HG03175 (cell line): ENCODE measurements at regions not wholly inside any gene's neighbourhood (a gene's known extent, or its start where the extent isn't known, plus 50 kb on each side); places are given as distances from the start of the nearest gene placed in this dataset.
"Not testable (repeated sequence)": the region's sequence is repeated elsewhere in the genome, so short reads cannot be mapped to it uniquely, and the experiment has no call there.

ENCODE experiments used
- ATAC-seq: cut with Tn5 transposase; IDR thresholded peaks from one replicate; pipeline ENCODE4 v1.9.1; 2021; ENCODE audit warnings: mild to moderate bottlenecking, moderate library complexity; ENCODE audit not compliant: unreplicated experiment

DNA sequence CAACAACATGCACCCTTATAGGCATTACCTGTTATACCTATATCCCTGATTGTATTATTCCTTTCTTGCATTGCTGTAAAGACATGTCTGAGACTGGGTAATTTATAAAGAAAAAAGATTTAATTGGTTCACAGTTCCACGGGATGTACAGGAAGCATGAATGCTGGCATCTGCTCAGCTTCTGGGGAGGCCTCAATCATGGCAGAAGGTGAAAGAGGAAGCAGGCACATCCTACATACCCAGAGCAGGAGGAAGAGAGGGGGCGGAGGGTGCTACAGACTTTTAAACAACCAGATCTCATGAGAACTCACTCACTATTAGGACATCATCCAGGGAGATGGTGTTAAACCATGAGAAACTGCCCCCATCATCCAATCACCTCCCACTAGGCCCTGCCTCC lies 191.7 kb upstream of the SPHKAP start:
- ATAC-seq: no peak

DNA sequence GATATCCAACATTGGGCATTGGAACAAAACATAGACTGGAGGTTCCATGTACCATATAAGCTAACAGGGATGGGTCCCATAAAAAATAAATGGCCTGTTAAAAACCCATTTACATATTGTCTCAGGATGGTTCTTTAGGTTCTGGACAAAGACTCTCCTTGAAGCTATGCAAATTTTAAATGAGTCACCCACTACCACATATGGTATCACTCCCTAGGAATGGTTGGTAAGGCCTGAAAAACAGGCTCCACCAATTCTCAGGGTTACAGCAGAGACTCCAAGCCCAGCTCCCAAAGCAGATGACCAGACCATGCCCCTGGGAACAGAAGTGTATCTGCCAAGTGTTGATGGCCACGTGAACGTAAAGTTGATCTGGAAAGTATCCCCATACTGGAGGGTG lies 190.7 kb upstream of the SPHKAP start:
- no peak for ATAC-seq

DNA sequence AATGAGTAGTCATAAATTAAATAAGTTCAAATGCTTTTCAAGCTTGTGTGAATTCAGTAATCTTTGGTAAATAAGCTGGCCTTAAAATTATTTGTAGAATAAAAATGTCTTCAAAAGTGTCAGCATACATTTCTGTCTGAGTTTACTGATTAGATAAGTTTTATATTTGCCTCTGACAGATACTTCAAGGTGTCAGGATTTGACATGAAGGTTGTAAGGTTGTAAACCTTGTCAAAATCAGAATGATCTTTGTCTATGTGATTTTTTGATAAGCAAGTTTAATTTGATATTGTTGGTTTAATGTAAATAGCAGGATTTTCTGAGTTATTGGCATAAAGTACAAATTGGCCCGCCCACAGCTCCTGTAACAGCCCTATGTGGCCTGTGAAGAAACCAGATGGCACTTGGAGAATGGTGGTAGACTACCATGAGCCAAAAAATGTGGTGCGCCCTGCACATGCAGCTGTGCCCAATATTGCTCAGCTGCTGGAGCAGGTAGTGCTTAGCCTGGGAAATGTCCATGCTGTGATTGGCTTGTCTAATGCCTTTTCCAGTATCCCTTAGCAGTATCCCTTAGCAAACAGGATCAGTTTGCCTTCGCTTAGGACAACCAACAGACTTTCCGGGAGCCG lies 188.0 kb upstream of the SPHKAP start:
- ATAC-seq: no peak

DNA sequence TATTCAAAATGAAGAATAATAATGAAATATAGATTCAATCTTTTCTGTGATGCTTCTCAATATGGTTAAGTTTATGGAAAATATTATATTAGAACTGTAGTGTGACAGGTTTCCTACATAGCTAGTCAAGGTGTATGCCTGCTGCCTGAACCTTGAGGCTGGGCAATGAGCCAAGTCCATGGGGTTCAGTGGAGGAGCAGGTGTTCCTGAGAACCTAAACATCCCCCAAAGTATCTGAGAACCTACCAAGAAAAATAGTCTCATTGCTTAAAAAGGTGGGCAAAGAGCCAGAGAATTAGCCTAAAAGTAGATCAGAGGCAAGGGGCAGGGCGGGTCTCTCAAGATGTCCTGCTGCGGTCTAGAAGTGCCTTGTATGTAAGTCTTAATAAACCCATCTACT lies 185.9 kb upstream of the SPHKAP start:
- no peak for ATAC-seq

DNA sequence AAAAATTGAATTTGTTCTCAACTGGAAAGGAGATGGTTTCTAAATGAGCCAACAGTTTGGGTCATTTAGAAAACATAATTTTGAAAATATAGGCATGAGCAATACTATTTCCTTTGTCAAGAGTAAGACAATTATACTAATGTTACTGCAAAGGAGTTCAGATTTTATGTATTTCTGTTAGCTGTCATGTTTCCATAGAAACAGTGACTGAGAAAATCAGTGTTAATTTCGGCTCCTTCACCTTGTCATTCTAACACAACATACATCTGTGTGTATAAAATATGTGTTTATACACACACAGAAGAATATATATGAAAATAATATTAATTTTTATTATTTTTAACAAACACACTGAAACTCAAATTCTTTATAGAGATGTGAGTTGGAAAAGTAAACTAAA lies 178.0 kb upstream of the SPHKAP start:
- no peak for ATAC-seq

DNA sequence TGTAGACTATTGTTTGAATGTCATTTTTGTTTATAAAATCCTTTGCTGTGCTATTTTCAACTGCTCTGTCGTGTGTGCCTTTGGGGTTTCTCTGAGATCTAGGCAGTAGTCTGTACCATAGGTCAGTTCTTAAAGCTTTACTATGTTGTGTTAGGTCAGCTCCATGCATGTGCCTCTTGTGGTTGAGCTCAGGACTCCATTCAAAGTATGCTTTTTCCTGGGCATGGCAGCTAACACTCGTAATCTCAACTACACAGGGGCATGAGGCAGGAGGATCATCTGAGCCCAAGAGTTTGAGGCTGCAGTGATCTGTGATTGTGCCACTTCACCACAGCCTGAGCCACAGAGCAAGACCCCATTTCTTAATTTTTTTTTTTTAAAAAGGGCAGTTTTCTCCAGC lies 174.4 kb upstream of the SPHKAP start:
- ATAC-seq: no peak

DNA sequence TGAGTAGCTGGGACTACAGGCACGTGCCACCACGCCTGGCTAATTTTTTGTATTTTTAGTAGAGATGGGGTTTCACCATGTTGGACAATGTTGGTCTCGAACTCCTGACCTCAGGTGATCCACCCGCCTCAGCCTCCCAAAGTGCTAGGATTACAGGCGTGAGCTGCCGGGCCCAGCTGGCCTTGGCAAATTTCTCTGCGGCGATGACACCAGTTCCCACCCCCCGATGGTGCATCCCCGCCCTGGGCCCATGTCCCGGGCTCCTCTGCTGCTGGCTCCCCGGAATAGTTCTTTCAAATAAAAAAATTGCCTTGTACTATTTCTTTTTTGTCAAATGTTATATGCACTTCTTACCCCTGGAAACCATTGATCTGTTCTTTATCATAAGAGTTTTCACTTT lies 171.5 kb upstream of the SPHKAP start:
- not testable (repeated sequence) for ATAC-seq

DNA sequence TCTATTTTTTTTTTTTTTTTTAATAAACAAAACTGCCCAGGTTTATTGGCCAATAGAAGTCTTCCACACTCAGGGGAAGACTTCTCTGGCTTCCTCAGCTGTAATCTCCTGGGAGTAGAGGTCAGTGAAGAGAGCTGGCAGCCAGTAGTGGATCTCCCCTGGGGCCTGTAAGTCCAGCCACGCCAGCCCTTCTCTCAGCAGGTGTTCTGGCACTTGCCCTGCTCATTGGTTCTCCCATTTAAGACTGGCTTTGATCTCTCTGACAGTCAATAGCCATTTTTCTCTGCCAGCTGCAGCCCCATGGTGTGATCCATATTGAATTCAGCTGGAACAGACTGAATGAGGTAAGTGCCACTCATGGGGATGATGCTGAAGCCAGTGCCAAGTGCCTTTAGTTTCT lies 170.6 kb upstream of the SPHKAP start:
- no peak for ATAC-seq

DNA sequence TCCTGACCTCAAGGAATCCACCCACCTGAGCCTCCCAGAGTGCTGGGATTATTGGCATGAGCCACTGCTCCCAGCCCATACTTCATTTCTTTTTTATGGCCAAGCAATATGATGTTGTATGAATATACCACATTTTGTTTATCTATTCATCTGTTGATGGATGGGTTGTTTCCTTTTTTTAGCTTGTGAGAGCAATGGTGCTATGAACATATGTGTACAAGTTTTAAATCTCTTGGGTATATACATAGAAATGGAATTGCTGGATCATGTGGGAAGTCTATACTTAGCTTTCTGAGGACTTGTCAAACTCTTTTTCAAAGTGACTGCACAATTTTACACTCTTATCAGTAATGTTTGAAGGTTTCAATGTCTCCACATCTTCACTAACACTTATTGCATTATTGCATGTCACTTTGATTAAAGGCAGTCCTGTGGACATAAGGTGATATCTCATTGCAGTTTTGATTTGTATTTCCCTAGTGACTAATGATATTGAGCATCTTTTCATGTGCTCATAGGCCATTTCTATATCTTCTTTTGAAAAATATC lies 167.1 kb upstream of the SPHKAP start:
- no peak for ATAC-seq

DNA sequence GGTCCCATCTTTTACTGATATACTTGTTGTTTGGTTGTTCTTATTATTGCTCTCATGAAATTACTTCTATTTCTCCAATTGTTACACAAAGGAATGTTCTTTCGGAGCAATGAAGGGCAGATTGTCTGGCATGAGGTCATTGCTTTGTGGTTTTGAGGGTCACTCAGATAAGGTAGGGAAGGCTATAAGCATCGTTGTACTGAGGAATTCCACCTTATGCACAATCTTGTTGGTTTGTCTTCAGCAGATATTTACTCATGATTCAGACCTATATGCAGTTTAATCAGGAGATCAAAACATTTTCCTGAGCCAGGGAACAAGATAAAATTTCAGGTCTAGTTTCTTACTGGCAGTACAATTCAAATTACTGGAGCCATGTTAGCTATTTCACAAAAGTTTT lies 163.0 kb upstream of the SPHKAP start:
- ATAC-seq: no peak

DNA sequence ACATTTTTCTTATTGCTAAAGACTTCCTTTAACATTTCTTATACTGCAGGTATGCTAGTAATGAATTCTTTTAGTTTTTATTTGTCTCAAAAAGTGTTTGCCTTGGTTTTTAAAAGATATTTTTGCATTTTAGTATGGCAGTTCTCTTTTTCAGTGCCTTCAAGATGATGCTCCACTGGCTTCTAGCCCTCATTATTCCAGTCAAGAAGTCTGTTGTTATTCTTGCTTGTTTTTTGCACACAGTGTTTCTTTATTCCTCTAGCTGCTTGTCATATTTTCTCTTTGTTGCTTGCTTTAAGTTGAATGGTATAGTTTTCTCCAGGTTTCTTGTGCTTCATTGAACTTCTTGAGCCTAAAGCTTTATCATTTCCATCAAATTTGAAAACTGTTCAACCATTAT lies 158.0 kb upstream of the SPHKAP start:
- ATAC-seq: no peak

DNA sequence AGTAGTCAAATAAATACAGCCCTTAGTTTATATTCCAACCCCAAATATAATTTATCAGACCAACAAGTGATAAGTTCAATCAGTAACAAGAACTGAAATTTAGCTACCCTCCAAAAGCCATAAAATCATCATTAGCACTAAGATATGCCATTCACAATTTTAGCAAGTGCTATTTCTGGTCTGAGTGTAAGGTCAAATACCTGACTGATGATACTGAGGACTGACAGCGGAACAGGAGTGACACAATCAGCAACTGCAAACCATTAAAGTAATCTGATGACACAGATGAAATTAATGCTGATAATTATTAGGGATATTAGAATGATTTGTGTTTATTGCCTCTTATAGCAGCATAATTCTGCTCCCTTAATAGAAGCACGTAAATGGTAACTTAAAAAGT lies 152.7 kb upstream of the SPHKAP start:
- ATAC-seq: no peak

DNA sequence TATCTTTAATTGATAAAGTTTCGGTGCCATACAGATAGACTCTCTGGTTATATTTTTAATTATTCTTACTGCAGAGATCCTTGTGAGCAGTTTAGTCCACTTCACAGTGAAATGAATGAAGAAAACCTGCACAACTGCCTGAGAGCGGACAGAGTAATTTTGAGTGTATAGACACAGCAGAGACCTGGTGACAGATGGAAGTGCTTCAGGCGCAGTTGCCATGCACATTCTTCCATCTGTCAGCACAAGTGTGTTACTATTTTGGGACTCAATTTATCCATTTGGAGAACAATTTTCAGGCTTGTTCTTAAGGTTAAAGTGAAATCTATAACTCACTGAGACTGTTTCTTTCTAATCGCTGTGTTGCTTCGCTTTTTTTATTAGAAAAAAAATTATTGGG lies 147.8 kb upstream of the SPHKAP start:
- no peak for ATAC-seq

DNA sequence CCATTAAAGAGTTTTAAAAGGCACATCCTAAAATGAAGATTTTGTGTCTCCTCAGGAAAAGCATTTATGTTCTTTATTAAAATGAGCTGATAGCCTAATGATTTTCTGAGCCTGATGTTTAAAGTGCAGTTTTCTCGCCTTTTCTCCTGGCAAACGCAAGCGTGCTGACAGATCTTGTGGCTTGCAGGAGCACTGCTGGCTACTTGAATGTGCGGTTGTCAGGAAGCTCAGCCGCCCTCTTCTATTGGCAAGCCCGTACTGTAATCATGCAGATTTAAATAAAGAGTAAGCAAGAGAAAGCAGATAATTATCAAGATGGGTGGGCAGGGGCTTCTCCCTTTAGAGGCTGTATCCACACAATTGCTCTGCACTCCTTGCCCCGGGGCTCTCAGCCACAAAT lies 139.5 kb upstream of the SPHKAP start:
- no peak for ATAC-seq

DNA sequence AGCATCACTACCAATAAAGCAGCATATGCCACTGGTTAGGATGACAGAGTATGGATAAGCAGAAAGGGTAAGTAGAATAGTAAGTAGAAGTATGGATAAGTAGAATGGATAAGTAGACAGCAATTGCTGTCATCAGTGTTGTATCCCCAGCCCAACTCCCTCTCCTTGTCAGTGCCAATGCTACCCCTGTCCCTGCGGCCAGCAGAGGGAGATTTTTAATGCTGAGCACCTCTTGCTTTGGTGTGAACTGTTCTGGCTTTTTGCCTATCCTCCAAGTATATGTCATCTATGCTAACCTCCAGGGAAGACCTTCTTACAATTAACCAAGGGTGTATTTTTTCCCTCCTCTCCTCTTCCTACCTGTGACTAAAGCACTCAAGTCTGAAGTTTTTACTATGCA lies 136.7 kb upstream of the SPHKAP start:
- ATAC-seq: no peak

DNA sequence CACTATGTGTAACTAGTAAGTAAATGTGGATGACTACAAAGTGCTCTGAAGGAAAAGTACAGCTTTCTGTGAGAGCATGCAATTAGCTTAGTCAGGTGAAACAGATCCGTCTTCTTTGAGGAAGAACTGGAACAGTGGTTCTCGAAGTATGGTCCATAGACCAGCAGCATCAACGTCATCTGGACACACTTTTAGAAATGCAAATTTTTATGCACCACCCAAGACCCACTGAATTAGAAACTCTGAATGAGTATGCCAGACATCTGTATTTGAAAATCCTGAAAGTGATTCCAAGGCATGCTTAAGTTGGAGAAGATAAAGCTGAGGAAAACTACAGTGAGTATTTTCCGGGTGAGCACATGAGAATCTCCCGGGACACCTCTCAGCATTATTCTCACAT lies 130.7 kb upstream of the SPHKAP start:
- ATAC-seq: no peak

DNA sequence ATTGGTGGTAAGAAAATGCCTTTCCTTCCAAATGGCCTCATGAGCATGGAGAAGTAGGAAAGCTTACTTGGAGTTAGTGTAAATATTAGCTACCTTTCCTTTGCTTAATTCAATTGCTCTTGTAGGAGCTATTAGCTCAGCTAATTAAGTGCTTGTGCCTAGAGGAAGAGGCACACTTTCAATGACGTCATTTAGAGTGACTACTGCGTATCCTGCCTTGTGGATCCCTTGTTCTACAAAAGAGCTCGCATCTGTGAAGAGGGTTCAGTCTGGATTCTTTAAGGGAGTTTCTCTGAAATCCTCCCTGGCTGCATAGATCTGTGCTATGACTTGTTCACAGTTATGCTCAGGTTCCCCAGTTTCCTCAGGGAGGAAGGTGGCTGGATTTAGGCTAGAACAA lies 122.5 kb upstream of the SPHKAP start:
- ATAC-seq: no peak

DNA sequence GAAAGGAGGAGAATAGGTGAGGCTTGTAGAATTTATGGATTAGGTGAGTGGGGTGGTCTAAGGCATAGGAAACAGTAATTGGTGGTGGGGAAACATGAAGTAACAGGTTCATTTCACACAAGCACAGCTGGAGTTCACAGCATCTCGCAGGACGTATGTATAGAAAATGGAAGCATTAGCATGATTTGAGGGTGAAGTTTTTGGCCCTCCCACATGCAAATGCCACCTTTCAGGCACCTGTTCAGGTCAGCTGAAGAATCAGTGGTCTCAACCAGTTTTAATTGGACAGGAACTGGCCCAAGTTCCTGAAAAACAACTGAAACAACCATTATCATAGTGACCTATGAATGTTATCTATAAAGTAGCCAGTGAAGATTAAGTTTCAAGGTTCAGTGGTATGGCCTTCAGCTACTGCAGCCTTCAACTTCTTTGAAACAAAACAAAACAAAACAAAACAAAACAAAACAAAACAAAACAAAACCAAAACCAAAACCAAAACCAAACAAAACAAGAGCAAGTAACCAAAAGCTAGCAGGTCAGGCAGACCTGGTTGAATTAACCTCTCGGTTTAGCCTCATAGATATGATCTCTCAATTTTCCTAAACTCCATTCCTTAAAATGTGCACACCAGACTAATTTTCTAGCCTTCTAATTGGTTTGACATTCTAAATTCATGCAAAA lies 102.1 kb upstream of the SPHKAP start:
- ATAC-seq: no peak

DNA sequence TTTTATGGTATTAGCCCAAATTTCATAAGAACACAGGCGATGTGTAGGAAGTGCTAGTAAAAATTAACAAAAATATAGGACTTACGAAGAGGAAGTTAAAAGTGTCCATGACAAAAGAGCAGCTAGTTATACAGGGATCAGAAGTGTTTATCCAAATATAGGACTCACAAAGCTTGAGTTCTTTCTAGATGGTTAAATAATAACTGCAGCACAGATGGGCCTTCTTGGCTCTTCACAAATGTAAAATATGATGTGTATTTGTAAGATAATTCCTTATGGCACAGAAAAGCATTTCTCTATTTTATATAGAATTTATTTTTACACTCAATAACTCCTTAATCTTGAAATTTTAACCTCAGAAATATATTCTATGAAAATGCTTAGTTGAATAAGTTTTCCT lies 100.9 kb upstream of the SPHKAP start:
- no peak for ATAC-seq

DNA sequence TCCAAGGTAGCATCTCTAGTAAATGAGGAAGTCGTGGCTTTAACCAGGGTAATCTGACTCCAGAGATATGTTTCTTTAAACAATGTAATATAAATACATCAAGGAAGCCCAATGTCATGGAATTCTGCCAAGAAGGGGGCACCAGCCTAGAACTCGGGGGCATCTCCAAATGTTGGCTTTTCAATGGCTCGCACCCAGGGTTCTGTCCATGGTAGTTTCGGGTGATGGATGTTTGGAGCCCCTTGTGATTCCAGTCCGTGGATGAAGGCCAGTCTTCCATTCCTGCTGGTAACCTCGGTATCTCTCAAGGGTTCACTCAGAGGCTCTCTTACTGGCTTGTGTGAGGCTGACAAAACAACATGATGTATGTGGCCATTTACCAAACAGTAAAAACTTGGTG lies 91.7 kb upstream of the SPHKAP start:
- ATAC-seq: no peak

DNA sequence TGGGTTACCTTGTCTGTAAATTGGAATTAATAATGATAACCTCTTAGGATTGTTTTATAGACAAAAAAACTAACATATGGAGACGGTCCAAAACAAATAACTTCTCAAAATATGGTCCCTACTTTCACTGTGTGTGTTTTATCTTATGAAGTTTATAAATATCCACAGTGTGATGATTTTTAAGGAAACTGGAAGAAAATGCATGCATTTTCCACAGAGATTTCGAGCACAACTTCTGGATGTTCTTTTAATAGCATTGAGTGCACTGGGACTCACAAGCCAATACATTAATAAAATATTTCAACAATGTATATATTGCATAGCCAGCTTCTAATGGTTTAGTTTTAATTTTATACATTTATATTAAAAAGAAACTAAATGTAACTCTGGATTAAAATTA lies 87.9 kb upstream of the SPHKAP start:
- ATAC-seq: no peak

DNA sequence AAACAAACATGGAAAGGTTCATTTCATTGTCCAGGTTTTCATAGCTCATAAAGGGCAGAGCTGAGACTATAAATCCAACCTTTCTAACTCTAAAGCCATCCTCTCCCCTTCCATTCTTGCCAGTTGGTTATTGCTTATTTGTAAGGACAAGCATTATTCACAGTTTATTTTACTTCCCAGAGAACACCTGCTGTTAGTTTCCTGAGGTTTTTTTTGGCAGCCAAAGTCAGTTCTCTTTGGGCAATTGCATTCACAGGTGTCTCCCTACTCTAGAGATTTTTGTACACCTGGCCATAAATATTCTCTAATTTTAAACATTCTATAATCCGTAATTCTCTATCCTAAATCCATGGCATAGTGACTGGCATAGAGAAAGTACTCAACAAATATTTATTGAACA lies 87.3 kb upstream of the SPHKAP start:
- no peak for ATAC-seq

DNA sequence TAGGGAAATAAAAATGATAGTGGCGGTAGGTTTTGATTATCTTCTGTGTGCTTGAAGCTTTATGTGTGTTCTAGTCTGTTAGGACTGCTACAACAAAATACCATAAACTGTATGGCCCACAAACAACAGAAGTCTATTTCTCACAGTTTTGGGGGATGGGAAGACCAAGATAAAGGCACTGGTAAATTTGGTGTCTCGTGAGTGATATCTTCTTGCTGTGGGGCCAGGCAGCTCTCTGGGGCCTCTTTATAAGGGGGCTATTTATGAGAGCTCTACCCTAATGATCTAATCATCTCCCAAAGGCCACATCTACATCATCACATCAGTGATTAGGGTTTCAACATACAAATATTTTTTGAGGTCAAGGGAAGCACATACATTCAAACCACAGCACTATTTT lies 86.8 kb upstream of the SPHKAP start:
- no peak for ATAC-seq
